Ascending aorta (tissue), 2 donors: ENCODE measurements at regions not wholly inside any gene's neighbourhood (a gene's known extent, or its start where the extent isn't known, plus 50 kb on each side); places are given as distances from the start of the nearest gene placed in this dataset.

Source experiments
- DNase-seq, 2 donors: peaks; one replicate each; pipeline ENCODE4 v3.0.0-alpha.2; 2019; ENCODE audit warnings: low spot score in 2 of 2
- H3K27ac ChIP-seq, 2 donors: fragments of 200-600 bp; sonication (generic); one replicate each; pipeline ENCODE4 v1.5.1; 2016 to 2017; ENCODE audit warnings: mild to moderate bottlenecking in 1 of 2
- H3K27me3 ChIP-seq: fragments of 200-600 bp; sonication (generic); one replicate; pipeline ENCODE4 v1.5.1; 2017
- H3K36me3 ChIP-seq, 2 donors: fragments of 200-600 bp; sonication (generic); one replicate each; pipeline ENCODE4 v1.5.1; 2016
- H3K4me1 ChIP-seq, 2 donors: fragments of 200-600 bp; sonication (generic); one replicate each; pipeline ENCODE4 v1.5.1; 2016 to 2017; ENCODE audit warnings: mild to moderate bottlenecking in 1 of 2
- H3K4me3 ChIP-seq, 2 donors: fragments of 200-600 bp; sonication (generic); one replicate each; pipeline ENCODE4 v1.5.1; 2016 to 2017; ENCODE audit warnings: mild to moderate bottlenecking in 1 of 2
- H3K9me3 ChIP-seq, 2 donors: fragments of 200-600 bp; sonication (generic); one replicate each; pipeline ENCODE4 v1.5.1; 2016
- intact Hi-C: fragments of 100-400 bp; cut with DNase I; formaldehyde crosslinking; loops from one replicate; pipeline ENCODE4 v1.15.1; 2023
- TF ChIP-seq, protein P1 (sequence below), 3 experiments: fragments of 200-600 bp in 2 of 3; fragments of 450-650 bp in 1 of 3; sonication (generic) in 2 of 3; IDR thresholded peaks; one replicate each; pipeline ENCODE4 v1.5.1; 2016 to 2019; ENCODE audit warnings: antibody characterized with exemption in 3 of 3, mild to moderate bottlenecking in 1 of 3, moderate library complexity in 1 of 3

DNA sequence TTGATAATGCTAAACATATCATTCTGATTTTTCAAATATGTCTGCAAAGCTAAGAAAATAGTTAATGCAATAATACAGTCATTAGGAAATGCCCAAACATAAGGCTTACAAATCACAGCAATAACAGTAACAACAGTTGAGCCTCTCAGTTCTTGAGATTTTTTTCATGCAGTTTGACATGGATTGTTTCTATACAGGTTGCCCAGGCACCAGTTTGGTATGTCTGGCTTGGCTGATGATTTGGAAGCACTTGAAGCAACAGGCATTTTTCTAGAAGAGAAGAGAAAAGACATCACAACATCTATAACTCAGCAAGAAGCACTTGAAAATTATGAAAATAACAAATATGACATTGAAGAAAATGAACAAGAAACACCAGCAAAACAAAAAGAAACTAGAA lies 78.7 kb upstream of the COL6A5 start:
- H3K36me3 ChIP-seq = no peaks in the 10 kb centered on the region
- H3K4me1 ChIP-seq = no peaks in the 10 kb centered on the region
- H3K9me3 ChIP-seq = no peaks in the 10 kb centered on the region
- intact Hi-C loops = no loop called here
- no peak overlapping the region for H3K27ac ChIP-seq
- TF ChIP-seq, protein P1, sequence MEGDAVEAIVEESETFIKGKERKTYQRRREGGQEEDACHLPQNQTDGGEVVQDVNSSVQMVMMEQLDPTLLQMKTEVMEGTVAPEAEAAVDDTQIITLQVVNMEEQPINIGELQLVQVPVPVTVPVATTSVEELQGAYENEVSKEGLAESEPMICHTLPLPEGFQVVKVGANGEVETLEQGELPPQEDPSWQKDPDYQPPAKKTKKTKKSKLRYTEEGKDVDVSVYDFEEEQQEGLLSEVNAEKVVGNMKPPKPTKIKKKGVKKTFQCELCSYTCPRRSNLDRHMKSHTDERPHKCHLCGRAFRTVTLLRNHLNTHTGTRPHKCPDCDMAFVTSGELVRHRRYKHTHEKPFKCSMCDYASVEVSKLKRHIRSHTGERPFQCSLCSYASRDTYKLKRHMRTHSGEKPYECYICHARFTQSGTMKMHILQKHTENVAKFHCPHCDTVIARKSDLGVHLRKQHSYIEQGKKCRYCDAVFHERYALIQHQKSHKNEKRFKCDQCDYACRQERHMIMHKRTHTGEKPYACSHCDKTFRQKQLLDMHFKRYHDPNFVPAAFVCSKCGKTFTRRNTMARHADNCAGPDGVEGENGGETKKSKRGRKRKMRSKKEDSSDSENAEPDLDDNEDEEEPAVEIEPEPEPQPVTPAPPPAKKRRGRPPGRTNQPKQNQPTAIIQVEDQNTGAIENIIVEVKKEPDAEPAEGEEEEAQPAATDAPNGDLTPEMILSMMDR (IDR thresholded peaks at IDR 0.05) = no peak
- no peaks in the 10 kb centered on the region for H3K27me3 ChIP-seq
- no peak for DNase-seq
- no peak overlapping the region for H3K4me3 ChIP-seq

DNA sequence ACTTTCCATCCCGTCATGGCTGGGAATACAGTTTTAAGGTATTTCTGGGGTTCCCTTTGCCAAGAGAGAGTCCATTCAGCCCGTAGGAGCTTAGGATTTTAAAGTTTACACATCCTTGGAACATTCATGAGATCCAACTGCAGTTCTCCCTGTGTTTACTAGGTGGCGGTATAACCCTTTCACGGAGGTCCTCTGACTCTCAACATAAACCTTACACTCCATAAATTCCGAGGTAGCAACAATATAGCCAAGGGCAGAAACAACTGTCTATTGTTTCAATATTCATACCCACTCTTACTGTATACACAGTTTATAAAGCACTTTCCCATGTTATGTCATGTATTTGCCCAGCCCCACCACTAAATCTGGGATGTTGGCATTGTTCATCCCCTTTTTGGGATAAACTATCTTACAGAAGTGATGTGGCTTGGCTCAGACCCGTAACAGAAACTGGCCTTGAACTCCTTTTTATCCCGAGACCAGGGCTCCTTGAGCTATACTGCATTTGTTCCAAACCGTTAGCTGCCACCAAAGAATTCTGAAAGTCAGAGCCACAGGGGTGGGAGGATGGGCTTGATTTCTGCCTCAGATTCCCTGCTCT lies 69.2 kb upstream of the COL6A5 start:
- H3K9me3 ChIP-seq = no peaks in the 10 kb centered on the region
- no peak overlapping the region for H3K27ac ChIP-seq
- H3K27me3 ChIP-seq = no peaks in the 10 kb centered on the region
- no peak overlapping the region for H3K4me3 ChIP-seq
- TF ChIP-seq, protein P1 (IDR thresholded peaks at IDR 0.05) = peak; percentile 24 to 63 (median 36)
- H3K36me3 ChIP-seq = no peaks in the 10 kb centered on the region
- DNase-seq = no peak
- intact Hi-C loops = no loop called here
- H3K4me1 ChIP-seq = no peaks in the 10 kb centered on the region

DNA sequence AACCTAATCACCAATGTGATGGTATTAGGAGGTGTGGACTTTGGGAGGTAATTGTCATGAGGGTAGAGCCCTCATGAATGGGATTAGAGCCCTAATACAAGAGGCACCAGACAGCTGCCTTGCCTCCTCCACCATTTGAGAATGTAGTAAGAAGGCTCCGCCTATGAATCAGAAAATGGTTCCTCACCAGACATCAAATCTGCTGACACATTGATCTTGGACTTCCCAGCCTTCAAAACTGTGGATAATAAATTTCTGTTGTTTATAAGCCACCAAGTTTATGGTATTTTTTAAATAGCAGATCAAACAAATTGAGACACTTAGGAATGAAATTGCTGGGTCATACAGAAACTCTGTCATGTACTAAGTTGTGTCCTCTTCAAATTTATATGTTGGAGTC lies 56.8 kb upstream of the COL6A5 start:
- Histone ChIP-seq H3K27me3 (no peaks in the 10 kb centered on the region), H3K9me3 (no peaks in the 10 kb centered on the region), H3K4me3 (no peak overlapping the region), H3K4me1 (no peaks in the 10 kb centered on the region), H3K36me3 (no peaks in the 10 kb centered on the region), H3K27ac (no peak overlapping the region)
- intact Hi-C loops = no loop called here
- TF ChIP-seq, protein P1 (IDR thresholded peaks at IDR 0.05) = no peak
- DNase-seq = no peak

DNA sequence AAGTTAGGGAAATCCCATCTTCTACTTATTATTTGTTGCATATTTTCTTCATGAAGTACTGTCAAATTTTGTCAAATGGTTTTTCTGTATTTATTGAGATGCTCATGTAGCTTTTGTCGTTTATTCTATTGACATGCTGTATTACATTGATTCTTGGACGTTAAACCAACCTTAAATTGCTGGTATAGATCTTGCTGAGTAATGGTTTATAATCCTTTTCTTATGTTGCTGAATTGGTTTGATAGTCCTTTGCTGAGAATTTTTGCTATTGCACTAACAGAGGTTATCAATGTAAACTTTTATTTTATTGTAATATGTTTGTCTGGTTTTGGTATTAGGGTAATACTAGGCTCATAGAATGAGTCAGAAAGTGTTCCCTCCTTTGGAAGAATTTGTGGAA lies 54.3 kb upstream of the COL6A5 start:
- no peak for DNase-seq
- Histone ChIP-seq H3K4me1 (no peaks in the 10 kb centered on the region), H3K27ac (no peak overlapping the region), H3K9me3 (no peaks in the 10 kb centered on the region), H3K27me3 (no peaks in the 10 kb centered on the region), H3K4me3 (no peak overlapping the region), H3K36me3 (no peaks in the 10 kb centered on the region)
- TF ChIP-seq, protein P1 (IDR thresholded peaks at IDR 0.05) = no peak
- intact Hi-C loops = no loop called here

DNA sequence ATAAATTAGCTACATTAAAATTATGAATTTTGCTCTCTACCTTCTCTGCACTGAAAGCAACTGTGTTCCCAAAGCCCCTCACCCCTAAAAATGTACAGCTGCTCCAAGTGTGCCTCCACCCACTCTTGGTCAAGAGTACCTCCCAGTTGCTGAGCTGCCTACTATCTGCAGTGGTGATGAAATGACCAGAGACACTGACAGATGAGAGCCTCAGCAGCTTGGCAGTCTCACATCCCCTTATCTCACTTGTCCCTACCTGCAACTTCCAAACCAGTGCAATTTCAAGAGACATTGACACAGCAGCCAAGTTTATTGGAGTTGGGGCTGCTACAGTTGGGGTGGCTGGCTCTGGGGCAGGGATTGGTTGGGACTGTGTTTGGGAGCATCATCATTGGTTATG lies 52.2 kb upstream of the COL6A5 start:
- no peaks in the 10 kb centered on the region for H3K36me3 ChIP-seq
- no peak overlapping the region for H3K4me3 ChIP-seq
- no peak for DNase-seq
- no peak overlapping the region for H3K27ac ChIP-seq
- TF ChIP-seq, protein P1 (IDR thresholded peaks at IDR 0.05) = no peak
- no peaks in the 10 kb centered on the region for H3K9me3 ChIP-seq
- H3K27me3 ChIP-seq = no peaks in the 10 kb centered on the region
- intact Hi-C loops = no loop called here
- no peaks in the 10 kb centered on the region for H3K4me1 ChIP-seq
